Heart right ventricle (tissue), 16 donors: ENCODE measurements at regions not wholly inside any gene's neighbourhood (a gene's known extent, or its start where the extent isn't known, plus 50 kb on each side); places are given as distances from the start of the nearest gene placed in this dataset.

Experiments
- ATAC-seq, 8 donors: fragments of 200-7000 bp; cut with Tn5 transposase; one replicate each; pipeline ENCODE4 v1.9.1; 2020; ENCODE audit warnings: mild to moderate bottlenecking in 8 of 8, moderate library complexity in 8 of 8, moderate number of reproducible peaks in 1 of 8
- DNase-seq, 2 donors: peaks; one replicate each; pipeline ENCODE4 v3.0.0-alpha.2; 2020
- H3K27ac ChIP-seq, 10 donors: fragments of 200-600 bp; sonication (generic) in 2 of 10; one replicate each; pipeline versions ENCODE4 v1.5.0 to v1.8.0; 2020 to 2022; ENCODE audit warnings: mild to moderate bottlenecking in 3 of 10
- H3K27me3 ChIP-seq, 7 donors: fragments of 200-600 bp; one replicate each; pipeline ENCODE4 v1.8.0; 2021 to 2022; ENCODE audit warnings: mild to moderate bottlenecking in 2 of 7
- H3K36me3 ChIP-seq, 9 donors: fragments of 200-600 bp; sonication (generic) in 1 of 9; one replicate each; pipeline versions ENCODE4 v1.5.0 to v1.8.0; 2020 to 2022; ENCODE audit warnings: mild to moderate bottlenecking in 2 of 9
- H3K4me1 ChIP-seq, 9 donors: fragments of 200-600 bp; sonication (generic) in 1 of 9; one replicate each; pipeline versions ENCODE4 v1.5.0 to v1.8.0; 2020 to 2022; ENCODE audit warnings: mild to moderate bottlenecking in 4 of 9
- H3K4me3 ChIP-seq, 10 donors: fragments of 200-600 bp; sonication (generic) in 2 of 10; one replicate each; pipeline versions ENCODE4 v1.5.0 to v1.8.0; 2020 to 2022; ENCODE audit warnings: mild to moderate bottlenecking in 7 of 10, moderate library complexity in 2 of 10
- H3K9me3 ChIP-seq, 11 donors: fragments of 200-600 bp in 10 of 11; sonication (generic) in 2 of 11; one replicate each; pipeline versions ENCODE4 v1.5.0 to v1.8.0; 2013 to 2022; ENCODE audit warnings: mild to moderate bottlenecking in 2 of 11, control low read depth in 1 of 11, moderate library complexity in 1 of 11
- CTCF ChIP-seq, 9 donors: fragments of 200-600 bp; sonication (generic) in 2 of 9; IDR thresholded peaks; one replicate each; pipeline versions ENCODE4 v1.5.0 to v1.8.0; 2021 to 2022; ENCODE audit warnings: antibody characterized with exemption in 9 of 9, mild to moderate bottlenecking in 5 of 9, moderate library complexity in 1 of 9
- WGBS, 2 donors: extraction: QIAGEN DNeasy Blood & Tissue Kit; methylation state at CpG; one replicate each; pipeline ENCODE4 v1.1.7; 2013; ENCODE audit warnings: inconsistent platforms in 1 of 2; 5-methylcytosine and 5-hydroxymethylcytosine counted together
- intact Hi-C, 10 donors: fragments of 100-400 bp; cut with DNase I; formaldehyde crosslinking; loops; one replicate each; pipeline versions ENCODE4 v1.11.1 to v1.14.2; 2022
- donor health status: Arrhythmogenic right ventricular cardiomyopathy.
- donor health status: ischemic (EF 13 %, LVEDD 7.1; RV severe dilation, severe dysfunction).
- donor health status: healthy with polysubstance abuse.
- donor health status: DM: no; HTN: yes; CAD: no.
- donor health status: DM: no; HTN: no; CAD: no.
- donor health status: ischemic (EF 25% LVEDD 6.9; RV normal size, moderate dysfunction).
- donor health status: ischemic (EF 25% LVEDD 5.7; RV mildly dilated, moderate dysfunction).
- donor health status: healthy.
- donor health status: DM: yes; HTN: yes; CAD: no.
- donor health status: Ischemic cardiomyopathy.
- donor health status: ischemic (EF 35%, LVEDD 5.7; RV mildly dilated, moderate dysfunction).
- donor health status: nonischemic (EF 11% LVEDD 7.7; RV severe dilation, severe dysfunction).
- donor health status: DM: yes; HTN: yes; CAD: no.
- donor health status: PGD.
- donor health status: ischemic (EF 29% LVEDD 5.4; RV normal size, mild dysfunction).
- donor health status: nonischemic (EF 23%, LVEDD 6.1; RV moderate dilation, normal function).

- intact Hi-C loops = no loop called here
- no peak for TF ChIP-seq CTCF (IDR thresholded peaks at IDR 0.05)
- Histone ChIP-seq H3K36me3 (no peaks in the 10 kb centered on the region), H3K4me1 (peaks cover 0 to 7% (median 0%) of the 10 kb centered on the region in 9 donors), H3K27me3 (peaks cover 0 to 4% (median 0%) of the 10 kb centered on the region in 7 donors), H3K27ac (no peak overlapping the region), H3K4me3 (no peak overlapping the region), H3K9me3 (peaks cover 0 to 6% (median 0%) of the 10 kb centered on the region in 11 donors)
- no peak for DNase-seq
- ATAC-seq = peak in 2 of 8 donors; percentile 26 to 49
- WGBS, 2 donors = 69 to 73% methylated on average over 7 of the region's 7 CpGs
Measured at GRCh38 chr14:87864356-87865270, 128.4 kb downstream of the GALC start.

GRCh38 chr14:87863047-87863446 is 129.9 kb downstream of the GALC start:
- Histone ChIP-seq H3K36me3 (no peaks in the 10 kb centered on the region), H3K9me3 (peaks cover 0 to 6% (median 0%) of the 10 kb centered on the region in 11 donors), H3K4me1 (peaks cover 0 to 7% (median 0%) of the 10 kb centered on the region in 9 donors), H3K27me3 (no peaks in the 10 kb centered on the region), H3K27ac (no peak overlapping the region), H3K4me3 (no peak overlapping the region)
- intact Hi-C loops = no loop called here
- ATAC-seq = no peak
- TF ChIP-seq CTCF (IDR thresholded peaks at IDR 0.05) = no peak
- no peak for DNase-seq
- 97 to 99% methylated on average over 3 of the region's 3 CpGs for WGBS, 2 donors

- Histone ChIP-seq H3K9me3 (peaks cover 0 to 2% (median 0%) of the 10 kb centered on the region in 11 donors), H3K4me1 (peaks cover 0 to 19% (median 0%) of the 10 kb centered on the region in 9 donors), H3K27ac (peak overlapping the region in 1 of 10 donors; percentile 20), H3K27me3 (no peaks in the 10 kb centered on the region), H3K36me3 (no peaks in the 10 kb centered on the region), H3K4me3 (no peak overlapping the region)
- peak in 6 of 8 donors; percentile 46 to 82 (median 68) for ATAC-seq
- intact Hi-C loops = no loop called here
- no peak for TF ChIP-seq CTCF (IDR thresholded peaks at IDR 0.05)
- WGBS, 2 donors = 52 to 70% methylated on average over 3 of the region's 3 CpGs
- peak in 1 of 2 donors; percentile 18 for DNase-seq
Measured at GRCh38 chr14:87852107-87852506, 140.9 kb downstream of the GALC start.

- peaks cover 0 to 2% (median 0%) of the 10 kb centered on the region in 11 donors for H3K9me3 ChIP-seq
- intact Hi-C loops = no loop called here
- H3K27me3 ChIP-seq = no peaks in the 10 kb centered on the region
- WGBS, 2 donors = 82 to 84% methylated on average over 2 of the region's 2 CpGs
- H3K36me3 ChIP-seq = no peaks in the 10 kb centered on the region
- peak overlapping the region in 2 of 10 donors; percentile 10 to 30 for H3K27ac ChIP-seq
- TF ChIP-seq CTCF (IDR thresholded peaks at IDR 0.05) = no peak
- peaks cover 0 to 19% (median 0%) of the 10 kb centered on the region in 9 donors for H3K4me1 ChIP-seq
- no peak for DNase-seq
- H3K4me3 ChIP-seq = no peak overlapping the region
- peak in 2 of 8 donors; percentile 20 to 42 for ATAC-seq
Measured at GRCh38 chr14:87851190-87851589, 141.8 kb downstream of the GALC start.
